GM12878 (cell line): ENCODE measurements at regions not wholly inside any gene's neighbourhood (a gene's known extent, or its start where the extent isn't known, plus 50 kb on each side); places are given as distances from the start of the nearest gene placed in this dataset.

Experiments
- ATAC-seq: fragments of 200-7000 bp; cut with Tn5 transposase; 3 replicates; pipeline ENCODE4 v1.9.1; 2020; ENCODE audit warnings: mild to moderate bottlenecking, moderate library complexity
- BruUV-seq: library from RNA; stranded (reverse); fragments of 400-500 nt; replicated peaks from 2 replicates; lab custom pipeline; 2021; lab: Mats Ljungman, UMichigan
- CTCF ChIA-PET: fragments of 300-600 bp; sonication (Branson Sonifier 250); formaldehyde crosslinking; extraction: SDS; loops from one replicate; lab custom pipeline; 2021; ENCODE audit warnings: inconsistent platforms; lab: Yijun Ruan, JAX
- POLR2A ChIA-PET: fragments of 350-600 bp; formaldehyde crosslinking; extraction: SDS; loops from one replicate; lab custom pipeline; 2021; ENCODE audit warnings: inconsistent platforms; lab: Charles Lee
- RAD21 ChIA-PET: fragments of 300-600 bp; sonication (Branson Sonifier 250); formaldehyde crosslinking; loops from one replicate; lab custom pipeline; 2023; ENCODE audit warnings: antibody characterized with exemption; ENCODE audit not compliant: unreplicated experiment; lab: Charles Lee
- SMC1A ChIA-PET: fragments of 300-600 bp; sonication (Branson Sonifier 250); formaldehyde crosslinking; loops from one replicate; lab custom pipeline; 2023; ENCODE audit not compliant: unreplicated experiment, uncharacterized antibody; lab: Charles Lee
- DNase-seq: peaks from one replicate; pipeline ENCODE4 v3.0.0-alpha.2; 2011; ENCODE audit warnings: low read depth, low spot score
- FAIRE-seq: peaks from 3 replicates; lab custom pipeline; 2011; peaks lifted over from hg19 to GRCh38; lab: Jason Lieb, UNC
- H2AFZ ChIP-seq: 2 replicates; pipeline ENCODE4 v1.6.0; 2011; ENCODE audit warnings: low read depth, low read length, control low read depth; ENCODE audit not compliant: control insufficient read depth
- H3K27ac ChIP-seq: 2 replicates; pipeline ENCODE4 v1.5.1; 2011; ENCODE audit warnings: control low read depth; ENCODE audit not compliant: control insufficient read depth, insufficient read depth
- H3K27me3 ChIP-seq, 2 experiments: replicated peaks in 1 of 2; 2 replicates each; pipeline versions ENCODE4 v1.6.0 to v1.6.1; 2011; ENCODE audit warnings: low read length in 1 of 2; ENCODE audit not compliant: control insufficient read depth in 2 of 2, insufficient read depth in 2 of 2
- H3K36me3 ChIP-seq, 2 experiments: 2 replicates each; pipeline ENCODE4 v1.5.1; 2011; ENCODE audit warnings: low read length in 1 of 2; ENCODE audit not compliant: control insufficient read depth in 2 of 2, insufficient read depth in 2 of 2
- H3K4me1 ChIP-seq: 2 replicates; pipeline ENCODE4 v1.6.1; 2011; ENCODE audit warnings: mild to moderate bottlenecking, low read length, moderate library complexity, mixed read lengths; ENCODE audit not compliant: control insufficient read depth, insufficient read depth
- H3K4me2 ChIP-seq: 2 replicates; pipeline ENCODE4 v1.6.0; 2011; ENCODE audit warnings: control low read depth; ENCODE audit not compliant: control insufficient read depth, insufficient read depth
- H3K4me3 ChIP-seq: fragments of 200-600 bp; sonication (generic); 2 replicates; pipeline ENCODE4 v1.5.1; 2016
- H3K79me2 ChIP-seq: 2 replicates; pipeline ENCODE4 v1.6.0; 2011; ENCODE audit warnings: low read length; ENCODE audit not compliant: control insufficient read depth, insufficient read depth
- H3K9ac ChIP-seq: 2 replicates; pipeline ENCODE4 v1.8.0; 2011; ENCODE audit warnings: low read length, control low read depth, mixed read lengths; ENCODE audit not compliant: control insufficient read depth, insufficient read depth
- H3K9me3 ChIP-seq: replicated peaks from 3 replicates; pipeline ENCODE4 v1.5.1; 2011; ENCODE audit warnings: mild to moderate bottlenecking, low read length; ENCODE audit not compliant: control insufficient read depth, insufficient read depth
- H4K20me1 ChIP-seq: 2 replicates; pipeline ENCODE4 v1.6.0; 2011; ENCODE audit not compliant: control insufficient read depth, insufficient read depth
- CHD2 ChIP-seq: IDR thresholded peaks from 2 replicates; pipeline ENCODE4 v1.6.1; 2011; ENCODE audit warnings: low read depth, low read length, improper control_type of control experiment, borderline replicate concordance
- HCFC1 ChIP-seq: fragments of 150-350 bp; IDR thresholded peaks from 2 replicates; pipeline ENCODE4 v1.6.1; 2014; ENCODE audit warnings: low read length
- IRF4 ChIP-seq: IDR thresholded peaks from 2 replicates; pipeline ENCODE4 v1.6.1; 2011; ENCODE audit warnings: low read depth, low read length
- MYC ChIP-seq: IDR thresholded peaks from 2 replicates; pipeline ENCODE4 v1.6.1; 2011; ENCODE audit warnings: mild to moderate bottlenecking, low read length, moderate library complexity, inconsistent platforms; ENCODE audit not compliant: insufficient read depth, insufficient replicate concordance, insufficient read length, severe bottlenecking
- ZNF622 ChIP-seq: fragments of 450-650 bp; IDR thresholded peaks from 2 replicates; pipeline ENCODE4 v1.6.1; 2017; ENCODE audit warnings: mild to moderate bottlenecking, inconsistent platforms
- WGBS: methylation state at CpG from one replicate; pipeline ENCODE4 v1.1.6; 2016; ENCODE audit warnings: low lambda C conversion rate; ENCODE audit not compliant: insufficient replicate concordance, insufficient coverage; ENCODE audit errors: missing lambda C conversion rate; 5-methylcytosine and 5-hydroxymethylcytosine counted together
- in situ Hi-C: fragments of 300-500 bp; cut with MboI; formaldehyde crosslinking; loops from 9 replicates; pipeline ENCODE4 v1.14.3; 2018; ENCODE audit warnings: mixed read lengths
- intact Hi-C: fragments of 100-400 bp; cut with micrococcal nuclease; formaldehyde crosslinking; loops from one replicate; pipeline ENCODE4 v1.14.2; 2022; ENCODE audit not compliant: unreplicated experiment
- TF ChIP-seq, protein P1 (sequence below): fragments of 150-350 bp; IDR thresholded peaks from 2 replicates; pipeline ENCODE4 v1.6.1; 2016; ENCODE audit warnings: low read depth, low read length
- TF ChIP-seq, protein P2 (sequence below): fragments of 450-650 bp; conservative IDR thresholded peaks from 2 replicates; pipeline ENCODE4 v1.6.1; 2017; ENCODE audit warnings: mild to moderate bottlenecking, moderate library complexity
- TF ChIP-seq, protein P3 (sequence below): fragments of 450-650 bp; IDR thresholded peaks from 2 replicates; pipeline ENCODE4 v1.6.1; 2018; ENCODE audit warnings: mild to moderate bottlenecking, low read depth, moderate library complexity; ENCODE audit not compliant: partially characterized antibody
- TF ChIP-seq, protein P4 (sequence below): IDR thresholded peaks from 2 replicates; pipeline ENCODE4 v1.6.1; 2011; ENCODE audit warnings: borderline replicate concordance, low read depth, mild to moderate bottlenecking, moderate library complexity, low read length; ENCODE audit not compliant: insufficient read depth, poor library complexity, severe bottlenecking

DNA sequence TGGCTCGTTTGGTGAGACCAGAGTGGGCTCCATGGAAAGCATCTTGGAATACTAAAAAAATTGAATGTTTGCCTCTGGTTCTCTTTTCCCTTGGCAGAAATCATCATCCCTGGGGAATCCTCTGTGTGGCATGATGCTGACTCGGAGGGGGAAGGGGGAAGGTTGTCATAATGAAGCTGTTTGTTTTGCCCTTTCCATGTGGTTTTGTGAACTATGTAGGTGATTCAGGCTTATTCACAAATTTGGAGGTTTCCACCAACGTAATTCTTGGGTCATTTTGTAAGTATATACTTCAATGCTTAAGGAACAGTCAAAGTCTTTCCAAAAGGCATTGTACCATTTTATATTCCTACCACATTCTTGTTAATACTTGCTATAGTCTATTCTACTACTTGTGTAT lies 754.0 kb upstream of the FAT3 start (continued):
- TF ChIP-seq, protein P1, sequence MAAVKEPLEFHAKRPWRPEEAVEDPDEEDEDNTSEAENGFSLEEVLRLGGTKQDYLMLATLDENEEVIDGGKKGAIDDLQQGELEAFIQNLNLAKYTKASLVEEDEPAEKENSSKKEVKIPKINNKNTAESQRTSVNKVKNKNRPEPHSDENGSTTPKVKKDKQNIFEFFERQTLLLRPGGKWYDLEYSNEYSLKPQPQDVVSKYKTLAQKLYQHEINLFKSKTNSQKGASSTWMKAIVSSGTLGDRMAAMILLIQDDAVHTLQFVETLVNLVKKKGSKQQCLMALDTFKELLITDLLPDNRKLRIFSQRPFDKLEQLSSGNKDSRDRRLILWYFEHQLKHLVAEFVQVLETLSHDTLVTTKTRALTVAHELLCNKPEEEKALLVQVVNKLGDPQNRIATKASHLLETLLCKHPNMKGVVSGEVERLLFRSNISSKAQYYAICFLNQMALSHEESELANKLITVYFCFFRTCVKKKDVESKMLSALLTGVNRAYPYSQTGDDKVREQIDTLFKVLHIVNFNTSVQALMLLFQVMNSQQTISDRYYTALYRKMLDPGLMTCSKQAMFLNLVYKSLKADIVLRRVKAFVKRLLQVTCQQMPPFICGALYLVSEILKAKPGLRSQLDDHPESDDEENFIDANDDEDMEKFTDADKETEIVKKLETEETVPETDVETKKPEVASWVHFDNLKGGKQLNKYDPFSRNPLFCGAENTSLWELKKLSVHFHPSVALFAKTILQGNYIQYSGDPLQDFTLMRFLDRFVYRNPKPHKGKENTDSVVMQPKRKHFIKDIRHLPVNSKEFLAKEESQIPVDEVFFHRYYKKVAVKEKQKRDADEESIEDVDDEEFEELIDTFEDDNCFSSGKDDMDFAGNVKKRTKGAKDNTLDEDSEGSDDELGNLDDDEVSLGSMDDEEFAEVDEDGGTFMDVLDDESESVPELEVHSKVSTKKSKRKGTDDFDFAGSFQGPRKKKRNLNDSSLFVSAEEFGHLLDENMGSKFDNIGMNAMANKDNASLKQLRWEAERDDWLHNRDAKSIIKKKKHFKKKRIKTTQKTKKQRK = no peak
- TF ChIP-seq ZNF622 = no peak

DNA sequence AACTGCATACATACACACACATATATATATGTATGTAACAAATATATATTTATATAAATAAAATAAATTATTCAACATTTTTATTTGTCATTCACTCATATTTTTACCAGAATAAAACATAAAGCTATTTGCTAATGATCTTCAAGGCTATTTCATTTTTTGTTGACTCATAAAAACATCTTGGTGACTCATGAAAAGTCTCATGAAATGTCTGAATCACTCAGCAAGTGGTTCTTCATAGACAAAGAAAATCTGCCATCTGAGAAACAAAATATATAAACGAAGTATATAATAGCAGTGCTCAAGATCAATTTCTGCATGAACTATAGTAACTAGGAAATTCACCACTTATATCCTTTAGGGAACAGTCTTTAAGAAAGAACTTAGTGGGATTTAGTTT lies 764.8 kb upstream of the FAT3 start:
- Histone ChIP-seq H3K36me3 (no peaks in the 10 kb centered on the region), H3K9me3 (no peaks in the 10 kb centered on the region), H3K4me2 (no peak overlapping the region), H3K79me2 (no peaks in the 10 kb centered on the region), H3K9ac (no peak overlapping the region), H3K27ac (no peak overlapping the region), H2AFZ (no peak overlapping the region), H3K4me1 (no peaks in the 10 kb centered on the region), H3K4me3 (no peak overlapping the region), H3K27me3 (no peaks in the 10 kb centered on the region), H4K20me1 (no peaks in the 10 kb centered on the region)
- ChIA-PET SMC1A (interaction anchor here (1.2 kb wide), 1 partner anchor 57 kb away, joined by 3 read pairs; no protein-coding TSS in a partner anchor), CTCF (no interaction called here), RAD21 (no interaction called here), POLR2A (no interaction called here)
- ATAC-seq (no peak), DNase-seq (no peak), FAIRE-seq (no peak)
- BruUV-seq = no TSS peak
- WGBS = 0% methylated on average over 1 of the region's 1 CpG
- in situ Hi-C loops (no loop called here), intact Hi-C loops (no loop called here)
- TF ChIP-seq MYC = no peak
- TF ChIP-seq, protein P2, sequence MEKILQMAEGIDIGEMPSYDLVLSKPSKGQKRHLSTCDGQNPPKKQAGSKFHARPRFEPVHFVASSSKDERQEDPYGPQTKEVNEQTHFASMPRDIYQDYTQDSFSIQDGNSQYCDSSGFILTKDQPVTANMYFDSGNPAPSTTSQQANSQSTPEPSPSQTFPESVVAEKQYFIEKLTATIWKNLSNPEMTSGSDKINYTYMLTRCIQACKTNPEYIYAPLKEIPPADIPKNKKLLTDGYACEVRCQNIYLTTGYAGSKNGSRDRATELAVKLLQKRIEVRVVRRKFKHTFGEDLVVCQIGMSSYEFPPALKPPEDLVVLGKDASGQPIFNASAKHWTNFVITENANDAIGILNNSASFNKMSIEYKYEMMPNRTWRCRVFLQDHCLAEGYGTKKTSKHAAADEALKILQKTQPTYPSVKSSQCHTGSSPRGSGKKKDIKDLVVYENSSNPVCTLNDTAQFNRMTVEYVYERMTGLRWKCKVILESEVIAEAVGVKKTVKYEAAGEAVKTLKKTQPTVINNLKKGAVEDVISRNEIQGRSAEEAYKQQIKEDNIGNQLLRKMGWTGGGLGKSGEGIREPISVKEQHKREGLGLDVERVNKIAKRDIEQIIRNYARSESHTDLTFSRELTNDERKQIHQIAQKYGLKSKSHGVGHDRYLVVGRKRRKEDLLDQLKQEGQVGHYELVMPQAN = no peak
- no peak for TF ChIP-seq HCFC1
- TF ChIP-seq, protein P3, sequence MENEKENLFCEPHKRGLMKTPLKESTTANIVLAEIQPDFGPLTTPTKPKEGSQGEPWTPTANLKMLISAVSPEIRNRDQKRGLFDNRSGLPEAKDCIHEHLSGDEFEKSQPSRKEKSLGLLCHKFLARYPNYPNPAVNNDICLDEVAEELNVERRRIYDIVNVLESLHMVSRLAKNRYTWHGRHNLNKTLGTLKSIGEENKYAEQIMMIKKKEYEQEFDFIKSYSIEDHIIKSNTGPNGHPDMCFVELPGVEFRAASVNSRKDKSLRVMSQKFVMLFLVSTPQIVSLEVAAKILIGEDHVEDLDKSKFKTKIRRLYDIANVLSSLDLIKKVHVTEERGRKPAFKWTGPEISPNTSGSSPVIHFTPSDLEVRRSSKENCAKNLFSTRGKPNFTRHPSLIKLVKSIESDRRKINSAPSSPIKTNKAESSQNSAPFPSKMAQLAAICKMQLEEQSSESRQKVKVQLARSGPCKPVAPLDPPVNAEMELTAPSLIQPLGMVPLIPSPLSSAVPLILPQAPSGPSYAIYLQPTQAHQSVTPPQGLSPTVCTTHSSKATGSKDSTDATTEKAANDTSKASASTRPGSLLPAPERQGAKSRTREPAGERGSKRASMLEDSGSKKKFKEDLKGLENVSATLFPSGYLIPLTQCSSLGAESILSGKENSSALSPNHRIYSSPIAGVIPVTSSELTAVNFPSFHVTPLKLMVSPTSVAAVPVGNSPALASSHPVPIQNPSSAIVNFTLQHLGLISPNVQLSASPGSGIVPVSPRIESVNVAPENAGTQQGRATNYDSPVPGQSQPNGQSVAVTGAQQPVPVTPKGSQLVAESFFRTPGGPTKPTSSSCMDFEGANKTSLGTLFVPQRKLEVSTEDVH = no peak
- TF ChIP-seq CHD2 = no peak
- TF ChIP-seq, protein P4, sequence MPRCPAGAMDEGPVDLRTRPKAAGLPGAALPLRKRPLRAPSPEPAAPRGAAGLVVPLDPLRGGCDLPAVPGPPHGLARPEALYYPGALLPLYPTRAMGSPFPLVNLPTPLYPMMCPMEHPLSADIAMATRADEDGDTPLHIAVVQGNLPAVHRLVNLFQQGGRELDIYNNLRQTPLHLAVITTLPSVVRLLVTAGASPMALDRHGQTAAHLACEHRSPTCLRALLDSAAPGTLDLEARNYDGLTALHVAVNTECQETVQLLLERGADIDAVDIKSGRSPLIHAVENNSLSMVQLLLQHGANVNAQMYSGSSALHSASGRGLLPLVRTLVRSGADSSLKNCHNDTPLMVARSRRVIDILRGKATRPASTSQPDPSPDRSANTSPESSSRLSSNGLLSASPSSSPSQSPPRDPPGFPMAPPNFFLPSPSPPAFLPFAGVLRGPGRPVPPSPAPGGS = no peak
- no peak for TF ChIP-seq IRF4
